Activated CD4-positive, alpha-beta memory T cell treated with anti-CD3 and anti-CD28 coated beads for 36 hours (primary cell): ENCODE measurements at regions not wholly inside any gene's neighbourhood (a gene's known extent, or its start where the extent isn't known, plus 50 kb on each side); places are given as distances from the start of the nearest gene placed in this dataset.
"Not testable (repeated sequence)": the region's sequence is repeated elsewhere in the genome, so short reads cannot be mapped to it uniquely, and the experiment has no call there.

Source experiments
- CTCF ChIA-PET: fragments of 350-600 bp; sonication (Branson Sonifier 250); formaldehyde crosslinking; loops from one replicate; lab custom pipeline; 2021; ENCODE audit warnings: antibody characterized with exemption, inconsistent platforms; lab: Charles Lee
- POLR2A ChIA-PET: fragments of 350-600 bp; sonication (Branson Sonifier 250); formaldehyde crosslinking; loops from one replicate; lab custom pipeline; 2021; ENCODE audit warnings: antibody characterized with exemption; lab: Charles Lee
- DNase-seq: peaks from one replicate; pipeline ENCODE4 v3.0.0-alpha.2; 2020
- H3K27ac Mint-ChIP-seq: one replicate; pipeline ENCODE4 v1.8.0; 2021; ENCODE audit warnings: mixed read lengths
- H3K27me3 Mint-ChIP-seq: one replicate; pipeline ENCODE4 v1.8.0; 2021; ENCODE audit warnings: mixed read lengths
- H3K36me3 Mint-ChIP-seq: one replicate; pipeline ENCODE4 v1.8.0; 2021; ENCODE audit warnings: mixed read lengths
- H3K4me1 Mint-ChIP-seq: one replicate; pipeline ENCODE4 v1.8.0; 2021; ENCODE audit warnings: low read depth, mixed read lengths
- H3K4me3 Mint-ChIP-seq: one replicate; pipeline ENCODE4 v1.8.0; 2021; ENCODE audit warnings: mild to moderate bottlenecking, mixed read lengths
- H3K9me3 Mint-ChIP-seq: one replicate; pipeline ENCODE4 v1.8.0; 2021; ENCODE audit warnings: mixed read lengths
- intact Hi-C: fragments of 100-400 bp; cut with micrococcal nuclease; formaldehyde crosslinking; loops from one replicate; pipeline ENCODE4 v1.15.1; 2023

DNA sequence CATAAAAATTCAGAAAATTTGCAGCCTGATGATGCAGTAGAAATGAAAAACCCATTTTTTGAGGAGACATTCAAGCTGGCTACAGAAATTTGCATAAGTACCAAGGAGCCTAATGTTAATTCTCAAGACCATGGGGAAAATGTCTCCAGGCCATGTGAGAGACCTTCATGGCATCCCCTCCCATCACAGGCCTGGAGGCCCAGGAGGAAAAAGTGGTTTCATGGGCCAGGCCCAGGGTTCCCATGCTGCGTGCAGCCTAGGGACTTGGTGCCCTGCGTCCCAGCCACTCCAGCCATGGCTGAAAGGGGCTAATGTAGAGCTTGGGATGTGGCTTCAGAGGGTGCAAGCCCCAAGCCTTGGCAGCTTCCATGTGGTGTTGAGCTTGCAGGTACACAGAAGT is 55.3 kb upstream of the FRMPD4 start:
- H3K36me3 Mint-ChIP-seq, H3K4me1 Mint-ChIP-seq, H3K9me3 Mint-ChIP-seq, DNase-seq, CTCF ChIA-PET, H3K4me3 Mint-ChIP-seq, POLR2A ChIA-PET, intact Hi-C loops, H3K27ac Mint-ChIP-seq, H3K27me3 Mint-ChIP-seq: not testable (repeated sequence)
